ENCODE measurements at regions not wholly inside any gene's neighbourhood (a gene's known extent, or its start where the extent isn't known, plus 50 kb on each side); places are given as distances from the start of the nearest gene placed in this dataset.

DNA sequence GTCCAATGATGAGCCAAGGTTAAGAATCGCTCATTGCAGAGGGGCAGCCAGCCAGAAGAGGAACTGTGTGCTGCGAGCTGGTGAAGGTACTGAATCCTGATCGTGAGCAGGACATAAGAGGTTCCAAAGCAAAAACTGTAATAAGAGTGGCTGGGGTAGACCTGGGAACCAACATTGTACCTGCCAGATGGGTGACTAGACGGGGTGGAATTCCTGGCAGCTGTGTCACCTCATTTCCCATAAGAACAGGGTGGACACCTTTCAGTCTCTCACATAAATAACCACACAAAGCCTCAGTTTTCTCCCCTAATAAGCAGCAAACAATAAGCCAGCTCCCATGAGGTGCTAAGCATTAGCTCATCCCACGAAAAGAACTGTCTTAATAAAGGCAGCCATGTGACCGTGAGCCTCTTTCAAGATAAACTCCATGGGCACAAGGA, 290.3 kb downstream of the SOX9 start:
- Histone ChIP-seq H3K27me3 (no peaks in the 10 kb centered on the region), H3K27ac (no peak overlapping the region), H3K4me3 (no peak overlapping the region), H3K4me1 (peaks cover 5% of the 10 kb centered on the region), H3K36me3 (no peaks in the 10 kb centered on the region), H3K9me3 (no peaks in the 10 kb centered on the region)
- no peak for DNase-seq
- no peak for ATAC-seq
- intact Hi-C loops (cut with DNase I) = no loop called here
- TF ChIP-seq, protein P1, sequence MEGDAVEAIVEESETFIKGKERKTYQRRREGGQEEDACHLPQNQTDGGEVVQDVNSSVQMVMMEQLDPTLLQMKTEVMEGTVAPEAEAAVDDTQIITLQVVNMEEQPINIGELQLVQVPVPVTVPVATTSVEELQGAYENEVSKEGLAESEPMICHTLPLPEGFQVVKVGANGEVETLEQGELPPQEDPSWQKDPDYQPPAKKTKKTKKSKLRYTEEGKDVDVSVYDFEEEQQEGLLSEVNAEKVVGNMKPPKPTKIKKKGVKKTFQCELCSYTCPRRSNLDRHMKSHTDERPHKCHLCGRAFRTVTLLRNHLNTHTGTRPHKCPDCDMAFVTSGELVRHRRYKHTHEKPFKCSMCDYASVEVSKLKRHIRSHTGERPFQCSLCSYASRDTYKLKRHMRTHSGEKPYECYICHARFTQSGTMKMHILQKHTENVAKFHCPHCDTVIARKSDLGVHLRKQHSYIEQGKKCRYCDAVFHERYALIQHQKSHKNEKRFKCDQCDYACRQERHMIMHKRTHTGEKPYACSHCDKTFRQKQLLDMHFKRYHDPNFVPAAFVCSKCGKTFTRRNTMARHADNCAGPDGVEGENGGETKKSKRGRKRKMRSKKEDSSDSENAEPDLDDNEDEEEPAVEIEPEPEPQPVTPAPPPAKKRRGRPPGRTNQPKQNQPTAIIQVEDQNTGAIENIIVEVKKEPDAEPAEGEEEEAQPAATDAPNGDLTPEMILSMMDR (IDR thresholded peaks at IDR 0.05) = no peak

DNA sequence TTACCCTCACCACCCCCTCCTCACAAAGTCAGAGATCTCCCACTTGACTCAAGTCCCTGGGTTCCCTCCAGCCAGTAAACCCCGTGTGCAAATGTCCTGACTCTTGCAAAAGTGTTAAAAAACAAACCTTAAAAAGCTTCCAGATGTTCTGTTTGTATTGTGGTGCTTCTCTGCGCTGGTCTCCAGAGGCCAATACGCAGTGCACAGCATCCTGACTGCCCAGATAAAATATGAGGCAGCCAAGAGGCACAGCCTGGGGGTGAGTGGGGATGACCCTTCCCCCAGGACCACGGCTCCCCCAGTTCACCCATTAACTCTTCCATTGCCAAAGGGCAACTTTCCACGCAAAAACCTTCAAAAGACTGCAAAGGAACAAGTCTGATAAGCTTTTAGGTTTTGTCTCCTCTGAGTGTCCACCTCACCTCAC, 291.8 kb downstream of the SOX9 start:
- Histone ChIP-seq H3K4me3 (no peak overlapping the region), H3K36me3 (no peaks in the 10 kb centered on the region), H3K9me3 (peaks cover 4% of the 10 kb centered on the region), H3K4me1 (peaks cover under 1% of the 10 kb centered on the region), H3K27me3 (no peaks in the 10 kb centered on the region), H3K27ac (no peak overlapping the region)
- intact Hi-C loops (cut with DNase I) = no loop called here
- DNase-seq (no peak), ATAC-seq (no peak)
- TF ChIP-seq, protein P1 (IDR thresholded peaks at IDR 0.05) = no peak

DNA sequence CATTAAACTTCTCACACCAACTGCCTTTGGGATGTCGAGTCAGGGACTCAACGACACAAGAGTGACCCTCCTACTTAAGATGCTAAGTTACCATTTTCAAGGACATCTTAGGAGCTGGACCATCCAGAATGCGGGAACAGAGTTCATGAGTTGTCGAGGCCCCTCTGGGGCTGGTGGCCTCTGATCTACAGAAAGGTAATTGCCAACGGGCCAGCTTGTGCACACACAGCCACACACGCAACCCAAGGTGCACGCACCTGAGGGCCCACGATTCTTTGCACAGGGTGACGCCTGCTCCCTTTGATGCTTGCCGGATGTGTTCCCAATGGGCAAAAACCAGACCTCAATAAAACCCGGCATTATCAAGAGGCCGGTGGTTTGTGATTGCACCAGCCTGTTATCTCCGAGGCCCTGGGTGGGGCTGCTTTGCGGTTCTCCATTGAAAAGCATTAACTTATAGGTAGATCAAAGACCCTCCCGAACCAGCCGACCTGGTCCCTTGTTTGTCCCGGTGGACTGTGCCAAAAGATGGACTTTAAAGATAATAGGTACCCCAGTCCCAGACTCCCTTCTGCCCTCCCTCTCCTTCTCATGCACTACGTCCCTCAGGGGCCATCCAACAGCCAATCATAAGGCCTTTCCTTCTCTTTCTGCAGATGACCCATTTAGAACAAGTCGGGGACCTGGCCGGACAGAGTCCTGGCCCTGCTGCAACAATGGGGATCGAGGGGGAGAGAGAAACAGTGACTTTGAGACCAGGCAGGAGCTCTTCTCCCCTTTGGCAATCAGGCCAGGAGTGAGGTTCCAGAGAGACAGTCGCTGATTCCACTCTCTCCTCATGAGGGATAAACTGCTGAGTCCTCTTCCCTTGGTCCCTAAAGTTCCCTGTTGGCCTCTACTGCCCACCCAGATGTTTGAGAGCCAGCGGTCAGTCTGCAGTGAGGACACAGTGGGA, 292.5 kb downstream of the SOX9 start:
- Histone ChIP-seq H3K27ac (no peak overlapping the region), H3K9me3 (peaks cover 11% of the 10 kb centered on the region), H3K4me1 (no peaks in the 10 kb centered on the region), H3K4me3 (no peak overlapping the region), H3K36me3 (no peaks in the 10 kb centered on the region), H3K27me3 (no peaks in the 10 kb centered on the region)
- DNase-seq (no peak), ATAC-seq (no peak)
- TF ChIP-seq, protein P1 (IDR thresholded peaks at IDR 0.05) = no peak
- intact Hi-C loops (cut with DNase I) = no loop called here

DNA sequence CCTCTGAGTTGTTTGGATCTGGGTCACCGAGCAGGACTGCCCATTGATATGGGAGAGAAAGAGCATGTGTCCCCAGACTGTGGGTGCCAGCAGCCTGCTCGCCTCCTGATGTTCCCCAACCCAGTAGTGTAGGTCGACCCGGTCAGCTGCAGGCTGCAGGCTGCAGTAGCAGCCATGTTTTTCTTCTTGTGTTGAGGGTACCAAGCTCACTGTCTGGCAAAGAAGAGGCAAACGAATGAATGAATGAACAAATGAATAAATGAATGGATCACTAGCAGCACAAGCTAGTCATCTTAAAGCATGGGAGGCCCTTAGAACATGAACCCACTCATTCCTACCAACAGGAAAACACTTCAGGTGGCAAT, 293.2 kb downstream of the SOX9 start:
- Histone ChIP-seq H3K9me3 (peaks cover 11% of the 10 kb centered on the region), H3K36me3 (no peaks in the 10 kb centered on the region), H3K27me3 (no peaks in the 10 kb centered on the region), H3K4me3 (no peak overlapping the region), H3K27ac (no peak overlapping the region), H3K4me1 (no peaks in the 10 kb centered on the region)
- no peak for DNase-seq
- intact Hi-C loops (cut with DNase I) = no loop called here
- no peak for ATAC-seq
- TF ChIP-seq, protein P1 (IDR thresholded peaks at IDR 0.05) = no peak

DNA sequence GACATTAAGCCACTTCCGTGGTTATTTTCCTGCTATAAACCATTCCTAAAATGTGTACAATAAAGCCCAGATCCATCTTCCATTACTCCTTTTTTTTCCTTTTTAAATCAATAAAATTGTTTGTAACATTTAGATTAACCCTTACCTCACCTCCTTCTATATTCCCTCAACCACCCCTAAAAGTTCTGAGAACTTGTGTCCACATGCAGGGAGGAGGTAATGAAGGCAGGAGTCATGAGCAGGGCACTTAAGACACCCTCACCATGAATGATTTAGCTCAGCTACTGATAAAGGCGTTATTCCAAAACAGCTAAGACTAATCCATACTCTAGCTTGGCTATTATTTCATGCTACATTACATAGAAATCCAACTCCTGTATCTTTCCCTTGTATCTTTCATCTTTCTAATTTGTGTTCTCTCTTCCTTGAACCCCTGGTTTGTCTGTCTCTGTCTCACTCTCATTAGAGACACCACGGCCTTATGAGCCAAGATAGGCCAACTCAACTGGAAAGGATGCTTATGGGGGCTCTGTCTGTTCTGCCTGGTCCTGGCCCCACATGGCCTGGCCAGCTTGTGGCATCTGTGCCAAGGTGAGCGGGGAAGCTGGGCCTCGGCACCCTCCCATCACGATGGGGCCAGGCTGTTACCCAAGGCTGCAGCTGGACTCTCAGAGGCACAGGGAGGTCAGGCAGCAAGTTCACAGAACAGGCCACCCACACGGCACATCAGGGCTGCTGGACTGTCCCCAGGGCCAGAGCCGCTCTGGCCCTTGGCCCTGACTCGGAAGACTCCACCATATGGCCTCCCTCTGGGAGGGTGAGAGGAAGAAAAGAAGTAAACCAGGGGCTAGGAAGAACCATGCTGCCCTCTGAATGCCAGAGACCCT, 294.4 kb downstream of the SOX9 start:
- DNase-seq (no peak), ATAC-seq (no peak)
- Histone ChIP-seq H3K4me1 (no peaks in the 10 kb centered on the region), H3K4me3 (no peak overlapping the region), H3K27ac (no peak overlapping the region), H3K9me3 (peaks cover 11% of the 10 kb centered on the region), H3K27me3 (no peaks in the 10 kb centered on the region), H3K36me3 (no peaks in the 10 kb centered on the region)
- intact Hi-C loops (cut with DNase I) = no loop called here
- TF ChIP-seq, protein P1 (IDR thresholded peaks at IDR 0.05) = no peak
